CMK (cell line): ENCODE measurements at regions not wholly inside any gene's neighbourhood (a gene's known extent, or its start where the extent isn't known, plus 50 kb on each side); places are given as distances from the start of the nearest gene placed in this dataset.

Experiments used
- DNase-seq: peaks from one replicate; pipeline ENCODE4 v3.0.0-alpha.2; 2010; ENCODE audit warnings: low read depth

DNA sequence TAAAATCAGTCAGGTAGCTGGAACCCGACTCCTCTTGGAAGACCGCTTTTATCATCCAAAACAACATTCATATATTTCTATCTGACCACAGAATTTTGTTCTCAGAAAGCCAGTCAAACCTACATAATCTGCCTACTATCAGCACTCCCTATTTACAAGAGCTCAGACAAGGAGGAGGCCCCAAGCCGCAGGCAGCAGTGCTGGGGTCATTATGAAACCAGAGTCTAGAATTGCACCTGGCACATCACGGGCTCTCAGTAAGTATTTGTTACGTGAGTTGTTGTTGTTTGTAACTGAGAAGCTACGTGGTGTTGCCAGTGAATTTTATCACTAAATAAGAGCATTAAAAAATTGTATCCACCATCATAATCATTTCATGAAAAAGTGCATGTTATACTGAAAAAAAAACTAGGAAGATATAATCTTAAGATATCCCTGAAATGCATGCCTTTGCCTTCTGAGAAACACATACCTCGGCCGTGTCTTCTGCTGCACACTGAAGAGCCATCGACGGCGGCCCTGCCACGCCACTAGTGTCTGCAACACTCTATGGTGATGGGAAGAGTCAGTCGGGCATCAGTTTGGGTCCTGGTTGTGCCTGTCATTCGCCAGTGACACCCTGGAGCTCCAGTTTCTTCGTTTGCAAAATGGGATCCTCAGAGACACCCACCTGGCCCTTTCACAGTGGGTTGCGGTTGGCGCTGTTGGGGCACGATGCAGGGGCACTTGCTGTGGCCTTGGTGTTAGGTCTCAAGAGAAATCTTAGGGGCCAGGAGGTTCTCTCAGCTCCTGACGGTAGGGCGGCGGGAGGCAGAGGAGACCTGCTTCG lies 505.9 kb downstream of the EIPR1 start:
- DNase-seq = no peak

DNA sequence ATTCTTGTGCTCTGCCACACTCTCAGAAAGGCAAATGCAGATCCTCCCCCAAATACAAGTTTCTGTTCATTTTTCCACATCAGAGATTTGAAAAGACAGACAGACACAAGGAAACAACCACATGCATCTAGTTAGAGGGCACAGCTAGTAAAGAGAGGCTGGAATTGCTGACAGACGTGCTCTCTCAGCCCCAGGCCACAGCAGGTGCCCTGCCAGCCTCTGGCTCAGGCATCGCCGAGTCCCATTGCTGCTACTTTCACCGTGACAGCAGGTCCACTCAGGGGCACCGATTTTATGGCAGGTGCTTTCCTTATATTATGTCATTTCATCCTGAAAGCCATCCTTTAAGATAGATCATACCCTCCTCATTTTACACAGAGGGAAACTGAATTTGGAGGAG lies 507.5 kb downstream of the EIPR1 start:
- DNase-seq = no peak

DNA sequence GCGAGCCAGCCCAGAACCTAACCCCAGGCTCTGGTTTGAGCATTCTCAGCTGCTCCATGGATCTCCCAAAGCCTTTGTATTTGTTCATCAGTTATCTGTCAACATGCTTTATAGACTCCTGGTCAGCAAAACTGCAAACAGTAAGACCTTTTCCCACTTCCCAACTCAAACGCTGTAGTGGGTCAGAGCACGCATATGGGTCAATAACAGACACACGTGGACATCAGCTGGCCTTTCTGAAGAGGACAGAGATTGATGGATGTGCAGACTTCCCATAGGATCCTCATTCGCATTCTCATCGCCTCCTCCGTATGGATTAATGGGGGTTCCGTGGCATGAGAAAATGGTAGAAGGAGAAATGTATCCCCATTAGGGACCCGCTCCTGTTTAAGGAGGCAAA lies 508.1 kb downstream of the EIPR1 start:
- DNase-seq = no peak

DNA sequence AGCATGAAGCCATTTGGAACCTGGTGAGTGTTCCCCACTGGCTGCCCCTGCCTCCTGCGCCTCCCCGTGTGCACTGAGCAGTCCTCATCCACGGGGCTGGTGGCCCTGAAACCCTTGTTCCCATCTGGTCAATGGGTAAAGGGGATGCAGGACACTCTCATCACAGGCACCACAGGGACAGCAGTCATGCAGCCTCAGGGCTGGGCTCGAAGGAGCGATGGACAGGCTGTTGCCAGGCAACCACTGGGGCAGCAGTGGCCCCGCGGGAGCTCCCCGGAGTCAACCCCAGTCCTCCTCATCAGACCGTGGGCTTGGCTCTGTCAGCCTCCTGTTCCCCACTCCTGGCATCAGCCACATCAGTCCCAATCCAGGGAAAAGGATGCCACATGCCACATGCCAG lies 509.5 kb downstream of the EIPR1 start:
- DNase-seq = no peak

DNA sequence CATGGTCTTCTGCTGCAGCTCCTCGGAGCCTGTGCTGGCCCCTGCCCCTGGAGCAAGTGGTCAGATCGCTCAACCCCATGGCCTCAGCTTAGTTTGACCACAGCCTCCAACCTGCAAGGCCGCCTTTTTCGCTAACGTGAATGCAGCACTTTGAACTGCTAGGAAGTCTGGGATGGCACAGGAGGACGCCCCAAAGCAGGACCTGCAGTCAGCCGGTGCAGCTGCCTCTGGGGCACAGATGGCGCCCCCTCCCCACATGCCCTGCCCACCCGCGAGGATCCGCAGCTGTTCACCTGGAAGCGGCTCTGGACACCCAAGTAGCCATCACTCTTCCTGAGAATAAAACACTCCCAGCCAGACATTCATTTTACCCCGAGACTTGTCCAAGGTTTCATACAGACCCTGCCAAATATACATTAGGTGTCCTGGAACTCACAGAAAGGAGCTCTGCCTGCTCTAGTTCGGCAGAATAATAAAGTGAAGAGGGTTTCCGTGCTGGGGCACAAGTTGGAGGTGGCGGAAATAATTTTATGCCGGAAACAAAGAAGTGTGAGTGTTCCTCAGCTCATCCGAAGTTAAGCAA lies 510.1 kb downstream of the EIPR1 start:
- no peak for DNase-seq

DNA sequence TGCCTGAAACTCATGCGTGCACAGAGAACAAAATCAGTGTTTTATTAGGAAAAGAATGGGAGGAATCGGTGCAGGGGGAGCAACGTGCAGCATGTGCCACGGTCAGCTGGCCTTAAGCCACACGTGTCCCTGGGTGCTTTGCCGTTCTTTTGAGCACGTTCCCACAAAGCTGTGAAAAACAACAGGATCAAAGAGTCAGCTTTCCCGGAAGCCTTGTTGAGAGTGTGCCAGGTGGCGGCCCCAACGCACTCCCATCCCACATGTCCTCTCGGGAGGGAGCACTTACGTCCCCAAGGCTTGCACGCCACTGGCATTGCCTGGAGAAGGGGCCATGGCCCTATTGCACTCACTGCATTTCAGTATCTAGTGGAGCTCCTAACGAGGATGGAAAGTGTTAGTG lies 511.2 kb downstream of the EIPR1 start:
- DNase-seq = no peak

DNA sequence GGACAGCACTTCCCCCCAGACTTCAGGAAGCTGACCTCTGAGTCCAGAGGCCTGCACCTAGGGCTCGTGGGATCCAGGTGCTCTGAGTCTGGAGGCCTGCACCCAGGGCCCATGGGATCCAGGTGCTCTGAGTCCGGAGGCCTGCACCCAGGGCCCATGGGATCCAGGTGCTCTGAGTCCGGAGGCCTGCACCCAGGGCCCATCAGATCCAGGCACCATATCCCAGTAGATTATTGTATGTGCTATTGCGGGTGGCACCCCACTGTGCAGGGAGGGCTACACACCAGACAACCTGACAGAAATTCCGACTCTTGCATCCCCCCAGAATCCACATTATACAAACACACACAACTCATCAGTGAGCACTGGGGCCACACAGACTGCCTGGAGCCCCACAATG lies 515.2 kb downstream of the EIPR1 start:
- DNase-seq = no peak

DNA sequence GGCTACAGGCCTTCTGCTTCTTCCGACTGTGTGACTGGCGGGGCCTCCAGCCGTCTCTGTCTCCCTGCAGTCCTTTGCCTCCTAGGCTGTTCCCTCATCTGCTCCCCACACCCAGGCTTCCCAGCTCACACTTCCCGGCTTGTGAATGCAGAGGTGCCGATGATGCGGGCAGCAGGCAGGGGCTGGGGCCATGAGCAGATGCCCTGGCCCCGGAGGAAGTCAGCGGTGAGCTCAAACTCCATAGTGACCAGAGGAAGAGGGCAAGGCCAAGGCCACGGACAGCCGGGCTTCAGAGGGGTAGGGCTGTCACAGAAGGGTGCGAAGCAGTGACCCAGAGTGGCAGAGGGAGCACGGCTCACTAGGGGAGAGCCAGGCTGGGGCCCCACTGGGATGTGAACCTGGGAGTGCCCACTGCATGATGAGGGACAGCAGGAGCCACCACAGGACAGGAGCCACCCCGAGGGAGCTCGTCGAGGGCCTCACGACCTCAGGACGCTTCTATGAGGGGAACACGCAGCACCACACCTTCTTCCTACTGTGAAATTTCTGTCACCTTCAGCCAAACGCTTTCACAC lies 515.9 kb downstream of the EIPR1 start:
- no peak for DNase-seq

DNA sequence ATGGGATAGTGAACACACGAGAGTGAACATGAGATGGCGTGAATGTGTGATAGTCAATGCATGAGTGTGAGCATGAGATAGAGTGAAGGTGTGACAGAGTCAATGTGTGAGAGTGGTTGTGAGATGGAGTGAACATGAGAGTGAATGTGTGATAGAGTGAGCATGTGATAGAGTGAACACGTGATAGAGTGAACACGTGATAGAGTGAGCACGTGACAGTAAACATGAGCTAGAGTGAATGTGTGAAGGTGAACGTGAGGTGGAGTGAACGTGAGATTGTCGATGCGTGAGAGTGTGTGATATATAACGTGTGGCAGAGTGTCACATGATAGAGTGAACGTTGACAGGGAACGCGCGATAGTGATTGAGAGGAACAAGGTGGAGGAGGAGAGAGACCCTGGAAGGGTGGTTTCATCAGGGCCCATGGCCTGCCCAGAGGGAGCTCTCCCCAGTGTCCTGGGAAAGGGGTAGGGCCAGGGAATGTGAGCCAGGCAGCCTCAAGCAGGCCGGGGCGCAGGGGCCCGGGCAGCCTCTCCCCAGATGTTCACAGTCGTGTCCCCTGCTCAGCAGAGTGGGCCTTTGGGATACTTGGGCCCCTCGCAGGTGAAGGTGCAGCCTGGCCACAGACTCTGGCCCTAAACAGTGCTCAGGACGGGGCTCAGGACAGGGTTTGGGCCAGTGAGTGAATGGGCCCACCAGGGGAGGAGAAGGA lies 516.9 kb downstream of the EIPR1 start:
- DNase-seq = no peak

DNA sequence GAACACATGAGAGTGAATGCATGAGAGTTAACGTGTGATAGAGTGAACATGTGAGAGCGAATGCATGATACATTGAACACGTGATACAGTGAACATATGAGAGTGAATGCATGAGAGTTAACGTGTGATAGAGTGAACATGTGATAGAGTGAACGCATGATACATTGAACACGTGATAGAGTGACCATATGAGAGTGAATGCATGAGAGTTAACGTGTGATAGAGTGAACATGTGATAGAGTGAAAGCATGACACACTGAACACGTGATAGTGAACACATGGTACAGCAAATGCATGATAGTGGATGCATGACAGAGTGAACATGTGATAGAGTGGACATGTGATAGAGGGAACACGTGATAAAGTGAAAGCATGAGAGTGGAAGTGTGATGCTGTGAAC lies 517.9 kb downstream of the EIPR1 start:
- DNase-seq = no peak

DNA sequence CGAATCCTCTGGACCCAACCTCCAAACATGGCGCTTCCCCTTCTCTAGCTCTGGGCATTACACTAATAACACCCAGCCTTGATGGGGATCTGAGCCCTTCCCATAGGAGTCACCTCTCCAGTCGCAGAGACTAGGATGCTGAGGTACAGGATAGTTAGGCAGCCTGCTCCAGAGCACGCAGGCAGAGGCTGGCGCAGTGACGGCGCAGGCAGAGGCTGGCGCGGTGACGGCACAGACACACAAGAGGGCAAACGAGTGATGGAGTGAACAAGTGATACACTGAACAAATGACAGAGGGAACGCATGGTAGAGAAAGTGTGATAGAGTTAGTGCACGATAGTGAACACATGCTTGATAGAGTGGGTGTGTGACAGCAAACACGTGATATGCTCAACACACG lies 518.5 kb downstream of the EIPR1 start:
- DNase-seq = no peak

DNA sequence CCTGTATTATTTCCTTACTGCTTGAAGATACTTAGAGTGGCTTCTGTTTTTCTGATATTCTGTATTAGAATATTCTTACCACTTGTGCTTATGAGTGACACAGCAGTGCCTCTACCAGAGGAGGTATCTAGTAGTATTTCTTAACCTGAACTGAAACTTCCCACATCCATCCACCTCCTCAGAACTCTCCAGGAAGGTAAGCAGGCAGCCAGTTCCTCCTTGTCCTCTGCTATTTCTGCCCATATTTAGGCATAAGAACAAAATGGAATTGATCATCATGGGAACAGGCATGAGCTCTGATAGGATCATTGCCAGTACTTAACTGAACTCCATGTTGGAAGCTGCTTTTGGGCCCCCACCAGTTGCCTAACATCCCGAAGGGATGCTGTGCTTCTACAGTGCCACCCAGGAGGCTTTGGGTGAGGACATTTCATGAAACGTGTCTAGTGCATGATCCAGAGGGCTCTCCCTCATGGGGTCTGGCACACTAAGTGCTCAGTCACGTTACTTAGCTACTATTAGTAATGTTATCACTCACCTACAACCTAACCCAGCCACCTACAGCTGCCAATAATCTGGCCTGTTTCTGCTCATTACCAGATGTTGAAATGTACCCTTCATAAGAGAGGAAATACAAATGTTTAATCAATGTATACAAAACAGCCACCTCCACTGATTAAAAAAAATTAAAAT lies 520.7 kb downstream of the EIPR1 start:
- DNase-seq = no peak

DNA sequence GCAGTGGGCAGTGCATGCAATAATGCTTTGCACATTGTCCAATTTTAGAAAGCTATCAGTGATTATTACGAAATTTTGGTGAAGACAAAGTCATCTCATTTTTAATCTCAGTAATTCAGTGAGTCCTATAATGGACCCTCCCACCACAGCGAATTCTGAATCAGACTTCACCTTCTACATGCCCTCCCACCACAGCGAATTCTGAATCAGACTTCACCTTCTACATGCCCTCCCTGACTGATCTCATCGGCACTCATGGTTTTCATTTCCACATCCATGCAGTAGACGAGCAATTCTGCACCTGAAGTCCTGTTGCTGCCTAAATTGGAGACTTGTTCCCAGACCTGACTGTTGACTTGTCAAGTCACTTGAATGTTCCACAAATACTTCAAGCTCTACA lies 522.3 kb downstream of the EIPR1 start:
- DNase-seq = no peak

DNA sequence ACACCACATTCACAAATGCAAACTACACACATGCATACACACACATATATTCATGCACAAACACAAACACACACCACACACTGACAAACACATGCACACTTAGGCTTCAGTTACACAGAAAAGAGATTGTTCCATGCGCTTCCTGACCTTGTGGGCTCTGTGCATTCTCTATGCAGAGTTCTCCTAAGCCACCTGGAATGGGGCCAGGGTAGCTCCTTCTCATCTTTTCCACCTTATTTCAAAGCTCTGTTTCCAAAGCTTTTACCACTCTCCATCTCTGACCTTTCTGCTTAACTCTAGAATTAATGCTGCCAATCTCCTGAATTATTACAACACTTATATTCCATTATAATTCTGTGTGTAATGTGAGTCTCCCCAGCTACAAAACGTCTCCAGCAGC lies 522.3 kb upstream of the MYT1L start:
- DNase-seq = no peak

DNA sequence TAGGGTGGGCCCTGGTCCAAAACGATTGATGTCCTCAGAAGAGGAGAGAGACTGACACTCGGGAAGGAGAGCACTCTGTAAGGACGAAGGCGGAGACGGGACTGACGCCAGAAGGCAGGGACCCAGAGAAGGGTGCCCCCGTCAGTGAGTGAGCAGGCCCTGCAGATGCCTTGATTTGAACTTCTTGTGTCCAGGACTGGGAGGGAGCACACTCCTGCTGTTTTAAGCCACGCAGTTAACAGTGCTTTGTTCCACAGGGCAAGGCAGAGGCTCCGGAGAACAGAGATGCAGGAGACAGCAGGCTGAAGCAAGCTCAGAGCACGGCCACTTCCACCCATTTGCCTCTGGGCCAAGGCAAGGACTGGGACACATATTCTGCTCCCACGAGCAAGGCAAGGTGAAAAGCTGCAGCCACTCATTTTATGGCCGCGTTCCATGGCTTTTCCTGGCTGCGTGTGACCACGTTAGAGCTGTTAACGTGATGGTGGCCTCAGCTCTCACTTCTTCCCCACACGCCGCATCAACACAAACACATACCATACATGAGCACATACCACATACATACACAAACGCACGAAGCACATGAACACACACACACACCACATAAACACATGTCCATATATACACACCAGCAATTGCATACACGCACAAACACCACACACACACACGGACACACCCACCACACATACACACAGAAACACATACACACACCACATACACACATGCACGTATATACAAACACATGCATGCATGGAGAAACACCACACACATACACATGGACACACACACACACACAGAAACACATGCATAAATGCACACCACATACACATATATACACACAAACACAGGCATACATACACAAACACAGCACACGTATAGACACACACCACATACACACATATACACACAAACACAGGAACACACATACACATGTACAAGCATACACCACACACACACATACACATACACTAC lies 521.0 kb upstream of the MYT1L start:
- no peak for DNase-seq

DNA sequence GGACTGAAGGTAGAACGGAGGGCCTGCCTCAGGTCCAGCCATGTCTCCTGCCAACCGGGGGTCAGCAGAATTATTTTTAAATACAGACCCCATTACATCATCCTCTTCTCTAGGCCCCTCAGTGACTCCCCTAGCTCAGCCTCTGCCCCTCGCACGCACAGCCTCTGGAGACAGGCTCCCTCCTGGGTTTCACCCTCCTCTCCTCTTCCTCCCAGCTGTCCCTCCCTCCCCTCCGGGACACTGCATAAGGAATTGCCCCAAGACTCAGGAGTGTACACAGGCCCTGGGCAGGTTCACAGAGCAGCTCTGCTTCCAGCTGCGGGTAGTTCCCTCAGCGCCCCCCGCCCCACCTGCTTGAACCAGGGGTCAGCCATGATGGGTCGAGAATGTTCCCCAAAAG lies 520.2 kb upstream of the MYT1L start:
- DNase-seq = no peak

DNA sequence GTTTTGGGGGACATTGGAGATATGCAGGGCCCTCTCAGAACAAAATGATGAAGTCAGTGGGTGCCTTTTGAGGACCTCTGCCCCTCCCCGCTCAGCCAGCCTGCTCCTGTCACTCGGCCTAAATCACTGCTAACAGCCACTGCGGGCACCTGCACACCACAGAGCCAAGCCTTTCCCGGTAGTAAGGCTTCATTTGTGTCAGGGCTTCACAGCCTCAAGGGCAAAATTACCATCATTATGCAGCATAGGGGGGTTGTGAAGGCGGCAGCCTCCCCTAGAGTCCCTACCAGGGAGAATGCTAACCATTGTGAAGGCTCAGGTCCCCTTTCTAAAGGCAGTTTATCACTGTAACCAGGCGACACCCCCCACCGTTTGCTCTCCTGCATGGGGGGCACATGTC lies 519.8 kb upstream of the MYT1L start:
- DNase-seq = no peak

DNA sequence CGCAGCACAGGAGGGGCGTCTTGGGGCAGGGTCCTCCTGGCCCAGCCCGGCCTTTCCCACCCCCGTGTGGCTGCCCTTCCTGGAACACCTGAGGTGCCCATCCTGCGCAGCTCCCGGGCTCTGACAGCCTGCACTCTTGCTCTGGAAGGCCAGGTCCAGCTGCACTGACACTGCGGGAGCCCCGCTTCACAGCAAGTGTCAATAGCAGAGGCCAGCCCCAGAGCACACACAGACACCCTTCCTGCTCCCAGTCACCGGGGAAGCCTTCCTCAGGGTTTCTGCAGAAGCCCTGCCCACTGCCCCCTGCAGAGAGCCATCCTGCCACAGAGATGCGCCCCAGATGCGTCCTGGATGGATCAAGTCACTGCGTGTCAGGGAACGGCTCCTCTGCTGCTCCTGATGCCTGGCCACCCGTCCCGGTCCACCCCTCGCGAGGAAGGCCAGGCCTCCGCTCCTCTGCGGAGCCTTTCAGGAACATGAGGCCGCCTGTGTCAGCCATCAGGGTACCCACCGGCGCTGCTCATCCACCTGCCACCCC lies 519.2 kb upstream of the MYT1L start:
- no peak for DNase-seq

DNA sequence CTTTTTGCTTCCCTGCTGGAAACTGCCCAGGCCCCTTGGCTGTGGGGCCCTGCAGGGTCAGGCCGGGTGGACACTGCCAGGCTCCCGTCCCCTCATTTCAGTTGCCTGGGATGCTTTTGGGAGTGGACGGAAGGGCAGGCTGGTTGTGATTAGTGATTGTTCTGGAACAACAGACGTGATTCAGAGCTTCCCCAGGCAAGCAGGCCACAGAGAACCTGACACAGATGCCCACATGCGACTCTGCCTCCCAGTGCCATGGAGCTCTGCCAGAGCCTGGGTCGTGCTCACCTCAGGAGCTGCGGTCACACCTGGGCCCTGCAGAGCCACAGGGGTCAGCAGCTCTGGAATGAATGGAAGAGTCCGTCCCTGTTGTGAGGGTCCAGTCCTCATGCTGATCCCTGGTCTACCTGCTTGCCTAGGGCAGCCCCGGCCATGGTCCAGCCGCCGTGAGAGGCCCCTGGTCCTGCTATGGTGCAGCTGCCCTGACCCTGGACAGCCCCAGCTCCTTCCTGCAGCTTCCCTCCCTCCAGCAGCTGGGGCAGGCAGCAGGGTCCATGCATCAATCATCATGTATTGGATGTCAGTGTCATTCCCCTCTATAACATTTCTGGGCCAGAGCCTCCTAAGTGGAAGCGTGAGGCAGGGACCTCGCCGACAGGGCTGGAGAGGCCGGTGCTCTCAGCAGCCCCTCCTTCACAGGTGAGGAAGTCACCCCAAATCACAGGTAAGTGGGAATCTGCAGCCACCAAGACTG lies 518.6 kb upstream of the MYT1L start:
- no peak for DNase-seq
